ENCODE measurements at regions not wholly inside any gene's neighbourhood (a gene's known extent, or its start where the extent isn't known, plus 50 kb on each side); places are given as distances from the start of the nearest gene placed in this dataset.

DNA sequence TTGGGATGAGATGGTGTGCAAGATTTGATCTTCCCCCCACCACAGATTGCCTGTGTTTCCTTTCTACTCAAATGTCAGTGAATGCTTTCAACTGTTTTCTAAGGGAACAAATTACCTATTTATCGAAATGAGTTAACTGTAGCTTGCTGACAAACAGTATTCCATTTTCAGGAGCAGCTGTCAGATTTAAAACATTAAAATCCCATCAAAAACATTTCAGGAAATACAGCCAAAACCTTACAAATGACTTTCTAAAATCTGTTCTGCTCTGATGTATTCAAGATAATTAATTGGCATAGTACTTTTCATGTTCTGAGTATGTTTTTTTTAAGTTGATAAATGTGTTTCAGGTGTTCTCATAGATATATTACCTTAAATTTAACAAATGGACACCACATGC is 158.0 kb upstream of the DMRTA1 start:
- DNase-seq = no peak

DNA sequence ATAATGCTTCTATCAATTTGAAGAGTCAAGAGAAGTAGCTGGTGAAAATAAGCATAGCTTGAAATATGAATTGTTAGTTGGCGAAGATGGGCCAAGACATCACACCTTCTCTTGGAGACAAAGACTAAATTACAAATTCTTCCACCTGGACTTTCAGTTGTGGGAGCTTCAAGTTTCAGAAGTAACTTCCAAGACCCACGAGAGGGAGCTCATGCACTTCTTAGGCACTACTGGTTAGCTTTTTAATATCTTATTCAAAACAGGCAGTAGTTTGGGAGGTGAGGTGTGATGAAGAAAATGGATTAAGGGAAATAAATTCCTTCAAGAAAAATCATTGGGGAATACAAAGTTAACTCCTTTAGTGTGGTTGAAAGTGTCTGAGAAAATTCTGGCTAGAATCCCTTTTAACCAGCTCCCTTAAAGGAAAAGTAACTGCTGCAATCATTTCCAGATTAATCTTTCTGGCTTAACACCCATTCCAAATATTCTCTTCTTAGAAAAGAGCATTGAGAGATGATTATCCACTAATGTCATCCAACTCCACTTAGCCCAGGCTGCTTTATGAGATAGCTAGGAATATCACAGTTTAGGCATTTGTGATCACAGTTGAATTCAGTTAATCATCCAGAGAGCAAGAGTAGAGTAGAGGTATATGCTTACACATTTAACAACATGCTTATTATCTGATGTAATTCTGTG is 139.5 kb upstream of the DMRTA1 start:
- peak; percentile 79 for DNase-seq

DNA sequence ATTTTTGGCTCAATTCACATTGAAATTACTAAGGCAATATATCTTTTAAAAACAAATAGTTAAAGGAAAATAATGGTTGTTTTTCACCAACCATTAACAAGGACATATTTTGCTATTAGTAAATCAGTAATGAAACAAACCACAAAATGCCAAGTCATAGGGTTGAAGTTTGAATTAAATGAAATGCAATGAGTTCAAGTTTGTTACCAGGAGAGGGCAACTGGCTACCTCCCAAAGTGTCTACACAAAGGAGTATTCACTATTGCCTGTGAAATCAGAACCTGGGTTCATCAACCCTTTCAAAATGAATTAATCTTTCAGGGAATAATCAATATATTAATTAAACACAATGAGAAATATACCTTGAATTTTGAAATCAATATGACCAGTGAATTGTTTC is 138.4 kb upstream of the DMRTA1 start:
- DNase-seq = peak; percentile 12

DNA sequence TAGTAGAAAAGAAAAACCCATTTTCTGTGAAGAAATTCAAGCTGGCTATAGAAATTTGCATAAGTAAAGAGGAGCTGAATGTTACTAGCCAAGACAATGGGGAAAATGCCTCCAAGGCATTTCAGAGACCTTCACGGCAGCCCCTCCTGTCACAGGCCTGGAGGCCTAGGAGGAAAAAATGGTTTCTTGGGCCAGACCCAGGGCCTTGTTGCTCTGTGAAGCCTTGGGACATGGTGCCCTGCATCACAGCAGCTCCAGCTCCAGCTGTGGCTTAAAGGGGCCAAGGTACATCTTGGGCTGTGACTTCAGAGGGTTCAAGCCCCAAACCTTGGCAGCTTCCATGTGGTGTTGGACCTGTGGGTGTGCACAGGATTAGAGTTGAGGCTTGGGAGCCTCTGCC is 130.0 kb upstream of the DMRTA1 start:
- no peak for DNase-seq

DNA sequence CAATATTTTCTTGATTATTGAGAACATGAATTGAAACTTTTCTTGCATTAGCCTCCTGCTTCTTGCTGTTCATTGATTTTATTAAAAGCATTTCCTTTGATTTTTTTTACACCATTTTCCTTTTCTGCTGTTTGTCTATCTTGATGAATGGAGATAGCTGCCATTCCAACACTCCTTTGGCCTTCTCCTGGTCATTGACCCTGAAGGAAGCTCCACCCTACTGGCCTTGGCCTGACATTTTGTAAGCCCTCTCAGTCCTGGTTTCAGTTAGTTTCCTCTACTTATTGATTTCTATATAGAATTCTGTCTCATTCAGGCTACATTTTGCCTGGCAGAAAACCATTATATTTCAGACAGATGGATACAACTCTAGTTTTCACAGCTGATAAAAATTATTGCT is 115.1 kb upstream of the DMRTA1 start:
- no peak for DNase-seq

DNA sequence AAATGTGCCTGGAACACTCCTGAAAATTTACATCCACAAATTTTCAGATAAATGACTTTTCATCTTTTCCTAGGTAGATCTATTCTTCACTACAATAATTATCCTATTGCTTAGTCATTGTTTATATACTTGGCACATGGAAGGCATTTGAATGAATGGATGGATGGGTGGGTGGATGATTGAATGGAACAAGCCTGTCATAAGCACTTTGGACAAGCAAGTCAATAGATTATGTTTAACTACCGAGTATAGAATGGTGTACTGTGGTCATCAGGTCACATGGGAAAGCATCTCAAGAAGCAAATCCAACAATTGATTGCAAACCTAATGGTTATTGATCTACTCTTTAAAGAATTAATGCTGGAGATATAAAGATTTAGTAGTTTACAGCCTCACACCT is 114.4 kb upstream of the DMRTA1 start:
- DNase-seq = peak; percentile 12

DNA sequence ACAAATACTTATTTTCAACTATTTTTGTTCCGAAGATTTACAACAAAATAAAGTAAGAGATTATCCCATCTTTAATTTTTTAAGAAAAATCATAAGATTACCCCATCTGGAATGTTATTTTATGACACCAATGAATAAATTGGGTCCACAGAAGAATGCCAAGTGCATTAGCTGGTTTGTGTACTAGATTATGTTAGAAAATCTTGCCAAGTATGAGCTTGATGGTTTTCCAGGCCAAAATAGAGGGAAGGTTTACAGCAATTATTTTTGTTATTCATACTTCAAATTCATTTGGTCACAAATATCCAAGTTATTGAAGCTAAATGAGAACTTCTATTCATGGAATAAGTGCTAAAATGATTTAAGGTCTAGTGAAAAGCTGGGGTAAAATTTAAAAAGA is 109.4 kb upstream of the DMRTA1 start:
- DNase-seq = no peak

DNA sequence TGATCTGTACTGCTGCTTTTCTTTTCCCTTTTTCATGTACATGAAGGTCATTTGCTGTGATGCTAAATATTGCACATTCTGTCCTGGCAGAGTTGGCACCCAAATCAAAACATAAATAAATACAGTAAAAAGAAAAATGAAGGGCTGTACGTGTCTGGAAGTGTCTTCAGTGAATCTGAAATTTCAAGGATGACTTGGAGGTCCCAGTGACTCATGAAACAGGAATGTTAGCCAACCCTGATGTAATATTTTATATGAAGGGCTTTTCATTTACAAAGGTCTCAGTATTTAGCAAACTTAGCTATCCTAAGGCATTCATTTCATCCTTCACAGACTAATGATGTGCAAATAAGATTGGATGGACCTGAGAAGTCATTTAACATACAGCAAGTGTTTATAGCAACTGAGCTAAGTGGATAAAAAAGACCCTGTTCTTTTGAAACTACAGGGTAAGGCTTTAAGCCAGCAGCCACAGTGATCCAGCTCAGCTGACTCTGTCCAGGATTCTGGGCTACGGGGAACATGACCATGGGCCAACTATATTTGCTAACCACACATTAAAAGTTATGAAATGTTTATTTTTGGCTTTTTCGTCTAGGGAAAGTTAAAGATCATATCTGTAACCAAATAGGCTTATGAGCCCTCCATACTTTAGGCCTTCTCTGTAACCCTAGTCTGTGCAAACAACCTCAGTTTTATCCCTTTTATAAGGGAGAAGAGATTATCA is 104.0 kb upstream of the DMRTA1 start:
- DNase-seq = no peak

DNA sequence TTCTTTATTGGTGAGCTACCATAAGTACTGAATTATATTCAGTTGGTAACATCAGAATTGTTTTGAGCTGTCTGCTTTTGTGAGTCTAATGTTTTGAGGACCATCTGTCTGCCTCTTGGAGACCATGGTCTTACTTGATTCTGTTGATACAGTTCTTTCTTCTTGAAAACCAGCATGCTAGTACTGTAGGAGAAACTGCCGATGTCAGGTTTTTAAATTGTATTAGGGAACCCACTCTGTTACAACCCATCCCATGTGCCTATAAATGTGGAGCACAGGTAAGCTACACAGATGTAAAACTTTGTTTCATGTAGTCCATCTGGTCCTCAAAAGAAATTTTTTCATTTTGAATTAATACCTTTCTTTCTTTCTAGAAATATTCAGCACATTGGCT is 103.4 kb upstream of the DMRTA1 start:
- DNase-seq = no peak

DNA sequence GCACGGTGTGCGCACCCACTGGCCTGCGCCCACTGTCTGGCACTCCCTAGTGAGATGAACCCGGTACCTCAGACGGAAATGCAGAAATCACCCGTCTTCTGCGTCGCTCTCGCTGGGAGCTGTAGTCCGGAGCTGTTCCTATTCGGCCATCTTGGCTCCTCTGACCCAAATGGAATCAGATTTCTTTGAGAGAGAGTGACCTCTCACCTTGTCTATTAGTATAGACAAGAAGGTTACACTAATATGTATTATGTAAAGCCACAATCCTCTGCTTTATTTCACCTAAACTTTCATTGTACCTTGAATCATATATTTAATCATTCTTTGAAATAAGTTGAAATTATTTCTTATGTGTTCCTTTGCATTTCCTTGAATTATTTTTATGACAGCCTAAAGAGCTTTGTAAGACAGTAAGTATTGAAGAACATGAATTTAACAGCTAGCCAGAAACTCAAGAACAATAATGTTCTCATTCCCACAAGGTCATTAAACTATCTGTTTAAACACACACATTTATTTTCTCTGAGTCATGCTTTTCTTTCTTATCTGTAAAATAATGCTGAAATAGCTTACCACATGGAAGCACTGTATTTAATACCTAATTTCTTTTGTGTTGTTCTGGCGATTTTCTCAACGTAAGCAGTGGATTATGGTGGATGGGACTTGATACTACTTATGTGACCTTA is 91.8 kb upstream of the DMRTA1 start:
- DNase-seq = no peak

DNA sequence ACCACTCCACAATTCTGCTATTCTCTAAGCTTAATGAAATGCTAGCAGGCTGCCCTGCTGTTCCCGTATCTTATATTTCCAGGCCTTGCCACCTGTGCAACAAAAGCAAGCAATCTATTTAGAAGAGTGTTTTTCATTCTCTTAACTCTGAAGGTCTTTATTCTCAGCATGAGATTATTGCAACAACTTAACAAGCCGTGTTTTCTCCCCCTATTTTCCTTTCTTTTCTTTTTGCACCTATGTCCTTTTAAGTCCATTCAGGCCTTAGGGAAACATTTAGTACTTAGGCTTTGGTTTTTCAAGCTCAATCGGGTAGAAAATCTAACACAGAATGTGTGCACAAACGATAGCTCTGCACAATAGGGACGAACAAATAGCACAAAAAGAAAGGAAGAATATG is 89.6 kb upstream of the DMRTA1 start:
- no peak for DNase-seq

DNA sequence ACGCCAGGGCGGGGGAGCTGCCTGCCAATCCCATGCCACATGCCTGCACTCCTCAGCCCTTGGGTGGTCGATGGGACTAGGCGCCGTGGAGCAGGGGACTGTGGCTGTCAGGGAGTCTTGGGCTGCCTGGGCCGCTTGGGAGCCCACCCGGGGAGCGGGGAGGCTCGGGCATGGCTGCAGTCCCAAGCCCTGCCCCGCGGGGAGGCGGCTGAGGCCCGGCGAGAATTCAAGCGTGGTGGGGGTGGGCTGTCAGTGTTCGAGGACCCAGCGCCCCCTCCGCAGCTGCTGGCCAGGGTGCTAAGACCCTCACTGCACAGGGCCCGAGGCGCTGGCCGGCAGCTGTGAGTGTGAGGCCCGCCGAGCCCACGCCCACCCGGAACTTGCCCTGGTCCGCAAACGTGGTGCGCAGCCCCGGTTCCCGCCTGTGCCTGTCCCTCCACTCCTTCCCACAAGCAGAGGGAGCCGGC is 83.2 kb upstream of the DMRTA1 start:
- DNase-seq = no peak

DNA sequence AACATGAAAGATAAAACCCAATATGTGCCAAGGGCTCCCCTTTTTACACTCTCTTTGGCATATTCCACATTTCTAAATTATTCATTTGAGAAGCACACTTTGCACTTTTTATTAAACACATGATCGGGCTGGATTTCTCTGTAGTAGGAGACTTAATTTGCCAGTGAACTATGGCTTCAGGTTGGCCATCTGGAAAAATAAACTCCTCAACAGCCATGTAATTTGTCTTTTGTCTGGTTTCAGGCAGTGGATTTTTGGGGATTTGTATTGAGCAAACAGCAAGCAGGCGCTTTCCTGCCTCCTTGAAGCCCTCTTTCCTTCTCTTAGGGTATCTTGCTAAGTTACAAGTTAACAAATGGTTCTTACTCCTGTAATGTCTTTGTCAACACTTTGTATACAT is 73.0 kb upstream of the DMRTA1 start:
- DNase-seq = peak; percentile 48

DNA sequence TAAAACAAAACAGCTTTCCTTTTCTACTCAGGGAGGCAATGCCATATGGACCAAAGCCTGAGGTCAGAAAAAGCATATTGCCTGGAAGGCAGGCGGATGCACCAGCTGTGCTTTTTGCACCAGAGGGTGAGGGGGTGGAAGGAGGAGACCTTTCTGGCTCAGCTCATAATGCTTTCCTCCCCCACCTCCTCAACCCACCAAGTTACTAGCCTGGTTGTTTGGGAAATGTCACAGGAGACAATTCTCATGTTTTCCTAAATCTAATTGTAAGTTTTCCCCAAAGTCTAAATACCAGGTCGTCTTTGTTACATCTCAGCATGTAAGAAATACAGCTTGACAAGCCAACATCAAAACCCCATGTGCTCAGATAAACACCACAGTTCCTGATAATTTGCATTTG is 72.6 kb upstream of the DMRTA1 start:
- DNase-seq = peak; percentile 50

DNA sequence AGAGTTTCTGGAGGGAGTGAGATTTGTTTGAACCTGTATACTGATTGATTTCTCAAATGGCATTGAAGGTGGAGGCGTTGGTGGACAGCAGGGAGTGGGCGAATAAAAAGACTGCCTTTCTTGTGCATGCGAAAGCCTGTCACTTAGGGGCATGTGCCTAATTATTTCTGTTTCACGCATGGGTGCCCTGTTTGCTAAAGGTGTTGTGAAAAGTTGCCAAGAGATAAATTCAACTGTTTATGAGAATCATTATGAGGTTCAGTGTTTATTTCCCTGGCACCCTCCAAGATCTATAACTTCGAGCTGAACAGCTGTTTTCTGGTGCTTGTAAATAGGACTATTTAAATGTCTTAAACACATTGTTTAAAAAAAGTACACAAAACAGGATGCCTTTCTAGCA is 67.4 kb upstream of the DMRTA1 start:
- DNase-seq = peak; percentile 88

DNA sequence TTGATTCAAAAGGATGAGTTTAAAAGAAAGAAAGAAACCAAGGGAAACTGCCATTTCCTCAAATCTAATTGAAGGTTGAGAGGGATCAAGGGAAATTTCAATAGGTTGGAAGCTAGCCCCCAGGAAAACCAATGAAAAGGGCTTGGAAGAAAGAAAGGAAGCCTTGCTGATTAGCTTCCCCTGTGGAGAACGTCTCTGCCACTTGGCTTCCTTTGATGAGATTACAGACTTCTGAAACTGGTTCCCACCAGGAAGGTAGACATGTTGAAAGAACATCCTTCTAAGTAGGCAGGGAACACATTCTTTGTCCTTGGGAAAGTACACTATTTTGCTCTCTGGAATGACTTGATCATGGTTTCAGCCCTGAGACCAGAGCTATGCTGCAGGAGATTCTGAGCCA is 65.5 kb upstream of the DMRTA1 start:
- DNase-seq = no peak

DNA sequence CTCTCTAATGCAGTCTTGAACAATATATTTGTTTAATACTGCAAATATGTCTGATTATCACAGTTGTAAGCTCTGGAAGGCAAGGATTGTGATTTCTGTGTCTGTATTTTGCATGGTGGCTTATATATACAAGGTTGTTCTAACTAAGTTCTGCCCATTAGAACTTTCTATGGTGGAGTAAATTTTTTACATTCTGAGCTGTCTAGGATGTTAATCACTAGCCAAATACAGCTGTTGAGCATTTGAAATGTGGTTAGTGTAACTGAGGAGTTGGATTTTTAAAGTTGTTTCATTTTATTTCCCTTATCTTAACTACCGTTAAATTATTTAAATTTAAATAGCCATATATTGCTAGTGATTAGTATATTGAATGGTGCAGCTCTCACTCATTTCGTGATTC is 64.3 kb upstream of the DMRTA1 start:
- DNase-seq = no peak

DNA sequence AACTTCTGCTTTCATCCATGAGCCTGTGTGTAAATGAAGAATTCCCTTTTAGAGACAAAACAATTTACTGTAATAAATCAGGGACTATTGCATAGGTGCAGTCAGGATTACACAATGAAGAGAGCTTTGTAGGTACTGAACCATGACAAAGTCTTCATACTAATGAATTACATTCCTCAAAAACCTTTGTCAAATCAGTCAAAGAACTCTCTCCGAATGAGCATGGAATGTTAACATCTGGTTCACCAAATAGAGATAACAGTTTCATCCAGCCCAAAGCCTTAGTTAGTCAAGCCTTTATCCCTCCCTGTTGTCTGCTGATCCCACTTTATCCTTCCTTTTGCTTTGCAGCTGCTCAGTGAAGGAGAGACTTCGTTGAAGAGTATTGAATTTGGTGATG is 62.9 kb upstream of the DMRTA1 start:
- no peak for DNase-seq

DNA sequence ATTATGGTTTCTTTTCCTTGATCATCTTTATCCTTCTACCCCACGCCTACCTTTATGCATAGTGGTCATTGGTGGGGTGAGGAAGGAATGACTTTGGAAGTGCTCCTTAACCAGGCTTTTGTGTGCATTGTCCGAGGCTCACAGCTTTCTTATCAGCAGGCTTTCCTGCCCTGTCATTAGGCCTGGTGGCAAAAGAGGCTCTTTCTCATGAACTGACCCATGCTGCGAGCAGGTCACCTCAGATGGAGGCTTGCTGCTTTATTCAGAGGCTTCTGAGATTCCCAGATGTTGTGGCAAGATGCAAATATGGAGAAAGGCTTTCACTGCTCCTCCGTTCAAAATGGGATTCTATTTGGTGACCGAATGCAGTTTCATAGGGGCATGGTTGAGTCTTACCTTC is 57.4 kb upstream of the DMRTA1 start:
- no peak for DNase-seq

DNA sequence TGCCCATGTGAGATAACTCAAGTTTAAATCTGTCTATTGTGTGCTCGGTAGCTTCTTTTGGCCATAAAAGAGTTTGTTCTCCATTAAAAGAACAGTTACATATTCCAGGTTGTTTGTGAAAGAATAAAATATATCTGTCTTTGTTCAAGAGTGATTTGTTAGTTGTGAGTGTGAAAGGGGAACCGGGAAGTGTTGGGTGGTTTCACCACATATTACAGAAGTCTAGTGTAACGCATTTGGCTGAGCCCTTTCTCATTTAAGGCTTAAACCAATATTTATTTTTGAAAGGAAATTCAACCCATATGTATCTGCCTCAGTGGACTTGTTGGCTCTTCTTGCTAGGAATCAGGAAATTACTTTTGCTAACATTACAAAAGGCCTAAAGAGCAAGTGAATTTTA is 54.1 kb upstream of the DMRTA1 start:
- DNase-seq = no peak

DNA sequence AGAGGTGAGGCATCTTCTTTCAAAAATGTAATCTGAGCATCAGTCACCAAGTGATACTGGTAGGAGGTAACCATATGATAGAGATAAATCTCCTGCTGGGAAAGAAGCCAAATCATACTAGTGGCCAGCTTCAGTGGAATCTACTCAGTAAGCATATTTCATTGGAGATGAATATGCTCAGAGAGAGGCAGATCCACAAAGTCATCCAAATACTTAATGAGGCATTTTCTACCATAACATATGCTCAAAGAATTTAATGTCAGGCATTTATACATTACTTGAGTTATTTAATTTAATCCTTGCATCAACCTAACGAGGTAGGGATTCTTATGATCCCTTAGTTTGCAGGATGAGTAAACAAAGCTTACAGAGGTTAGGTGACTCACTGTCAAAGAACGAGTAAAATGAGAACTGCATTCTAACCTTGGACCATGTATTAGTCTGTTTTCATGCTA is 50.9 kb upstream of the DMRTA1 start:
- DNase-seq = no peak
